ENCODE measurements at regions not wholly inside any gene's neighbourhood (a gene's known extent, or its start where the extent isn't known, plus 50 kb on each side); places are given as distances from the start of the nearest gene placed in this dataset.

DNA sequence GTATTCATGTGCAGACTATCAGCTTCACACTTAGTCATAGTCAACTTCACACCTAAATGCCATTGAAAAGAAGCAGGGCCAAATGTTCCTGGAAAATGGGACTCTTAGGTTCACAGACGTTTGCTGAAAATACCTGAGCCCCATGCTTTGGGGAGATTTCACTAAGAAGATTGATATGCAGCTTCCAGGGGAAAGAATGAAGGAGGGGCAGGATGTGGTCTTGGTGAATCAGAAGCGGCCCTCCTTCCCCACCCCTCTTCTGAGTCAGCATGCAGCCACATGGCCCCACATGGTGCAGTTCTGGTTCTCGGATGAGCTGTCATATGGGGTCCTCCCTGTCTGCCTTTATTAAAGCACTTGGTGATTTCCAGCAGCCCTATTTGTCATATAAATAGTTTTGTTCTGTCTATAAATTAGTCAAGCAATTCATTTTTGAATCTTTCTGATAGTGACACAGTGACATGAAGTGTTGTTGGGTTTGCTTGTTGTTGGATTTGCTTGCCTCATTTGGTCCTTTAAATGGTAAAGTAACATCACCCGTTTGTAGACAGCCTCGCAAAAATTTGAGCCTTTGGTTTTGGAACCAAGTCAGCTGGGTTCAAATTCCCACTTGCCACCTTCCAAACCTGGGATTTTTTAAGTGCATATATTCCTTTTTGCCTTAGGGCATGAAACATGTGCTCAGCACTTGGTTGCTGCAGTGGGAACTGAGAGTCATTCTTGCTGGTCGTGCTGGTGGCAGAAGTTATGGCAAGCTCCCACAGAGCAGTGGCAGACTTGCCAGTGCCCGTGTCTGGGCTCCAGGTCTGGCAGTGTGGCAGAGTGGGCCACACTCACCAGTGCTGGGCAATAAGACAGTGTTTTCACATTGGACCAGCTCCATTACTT lies 68.1 kb upstream of the CDK6 start:
- TF ChIP-seq, protein P1, sequence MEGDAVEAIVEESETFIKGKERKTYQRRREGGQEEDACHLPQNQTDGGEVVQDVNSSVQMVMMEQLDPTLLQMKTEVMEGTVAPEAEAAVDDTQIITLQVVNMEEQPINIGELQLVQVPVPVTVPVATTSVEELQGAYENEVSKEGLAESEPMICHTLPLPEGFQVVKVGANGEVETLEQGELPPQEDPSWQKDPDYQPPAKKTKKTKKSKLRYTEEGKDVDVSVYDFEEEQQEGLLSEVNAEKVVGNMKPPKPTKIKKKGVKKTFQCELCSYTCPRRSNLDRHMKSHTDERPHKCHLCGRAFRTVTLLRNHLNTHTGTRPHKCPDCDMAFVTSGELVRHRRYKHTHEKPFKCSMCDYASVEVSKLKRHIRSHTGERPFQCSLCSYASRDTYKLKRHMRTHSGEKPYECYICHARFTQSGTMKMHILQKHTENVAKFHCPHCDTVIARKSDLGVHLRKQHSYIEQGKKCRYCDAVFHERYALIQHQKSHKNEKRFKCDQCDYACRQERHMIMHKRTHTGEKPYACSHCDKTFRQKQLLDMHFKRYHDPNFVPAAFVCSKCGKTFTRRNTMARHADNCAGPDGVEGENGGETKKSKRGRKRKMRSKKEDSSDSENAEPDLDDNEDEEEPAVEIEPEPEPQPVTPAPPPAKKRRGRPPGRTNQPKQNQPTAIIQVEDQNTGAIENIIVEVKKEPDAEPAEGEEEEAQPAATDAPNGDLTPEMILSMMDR (IDR thresholded peaks at IDR 0.05), result no peak
- TF ChIP-seq POLR2A (IDR thresholded peaks at IDR 0.05), result no peak
